Liver (tissue), 7 donors: ENCODE measurements at regions not wholly inside any gene's neighbourhood (a gene's known extent, or its start where the extent isn't known, plus 50 kb on each side); places are given as distances from the start of the nearest gene placed in this dataset.

Source experiments
- DNase-seq: peaks from one replicate; pipeline ENCODE4 v3.0.0-alpha.2; 2017; ENCODE audit warnings: low spot score
- H3K27ac ChIP-seq, 2 donors: one replicate each; pipeline ENCODE4 v1.7.0; 2013; ENCODE audit warnings: inconsistent platforms in 2 of 2, low read length in 2 of 2, control low read depth in 1 of 2, low read depth in 1 of 2, mild to moderate bottlenecking in 1 of 2
- H3K27me3 ChIP-seq, 4 donors: one replicate each; pipeline versions ENCODE4 v1.6.1 to v1.7.0; 2013; ENCODE audit warnings: low read length in 3 of 4, inconsistent platforms in 1 of 4, mild to moderate bottlenecking in 1 of 4, moderate library complexity in 1 of 4; ENCODE audit not compliant: control insufficient read depth in 4 of 4, insufficient read depth in 4 of 4
- H3K36me3 ChIP-seq, 4 donors: one replicate each; pipeline versions ENCODE4 v1.6.1 to v1.7.0; 2013; ENCODE audit warnings: low read length in 3 of 4, mild to moderate bottlenecking in 3 of 4, low read depth in 1 of 4, moderate library complexity in 1 of 4; ENCODE audit not compliant: control insufficient read depth in 4 of 4, insufficient read depth in 3 of 4
- H3K4me1 ChIP-seq, 4 donors: one replicate each; pipeline versions ENCODE4 v1.6.1 to v1.7.0; 2013; ENCODE audit warnings: low read length in 3 of 4, mild to moderate bottlenecking in 3 of 4, moderate library complexity in 1 of 4; ENCODE audit not compliant: control insufficient read depth in 4 of 4, insufficient read depth in 4 of 4
- H3K4me3 ChIP-seq, 3 donors: one replicate each; pipeline versions ENCODE4 v1.6.1 to v1.7.0; 2013; ENCODE audit warnings: low read length in 3 of 3, control low read depth in 1 of 3, low read depth in 1 of 3, mild to moderate bottlenecking in 1 of 3
- H3K9ac ChIP-seq, 2 donors: one replicate each; pipeline ENCODE4 v1.7.0; 2013; ENCODE audit warnings: low read length in 2 of 2, mild to moderate bottlenecking in 2 of 2, moderate library complexity in 2 of 2, control low read depth in 1 of 2, low read depth in 1 of 2
- H3K9me3 ChIP-seq, 4 donors: one replicate each; pipeline versions ENCODE4 v1.6.1 to v1.7.0; 2013; ENCODE audit warnings: low read length in 3 of 4; ENCODE audit not compliant: control insufficient read depth in 4 of 4
- EGR1 ChIP-seq, 2 donors: IDR thresholded peaks; 2 replicates each; pipeline ENCODE4 v1.6.1; 2016 to 2018; ENCODE audit warnings: antibody characterized with exemption in 2 of 2, low read depth in 2 of 2
- FOXA1 ChIP-seq: IDR thresholded peaks from 2 replicates; pipeline ENCODE4 v1.6.1; 2016; ENCODE audit warnings: antibody characterized with exemption
- FOXA2 ChIP-seq: IDR thresholded peaks from 2 replicates; pipeline ENCODE4 v1.6.1; 2016; ENCODE audit warnings: antibody characterized with exemption
- GABPA ChIP-seq, 2 donors: IDR thresholded peaks in 1 of 2; conservative IDR thresholded peaks in 1 of 2; 2 replicates each; pipeline ENCODE4 v1.6.1; 2016; ENCODE audit warnings: antibody characterized with exemption in 2 of 2, mild to moderate bottlenecking in 1 of 2, moderate library complexity in 1 of 2
- HNF4A ChIP-seq, 2 donors: conservative IDR thresholded peaks; 2 replicates each; pipeline ENCODE4 v1.6.1; 2016; ENCODE audit warnings: antibody characterized with exemption in 2 of 2, mild to moderate bottlenecking in 2 of 2
- HNF4G ChIP-seq: IDR thresholded peaks from 2 replicates; pipeline ENCODE4 v1.6.1; 2016; ENCODE audit warnings: antibody characterized with exemption
- JUND ChIP-seq, 2 donors: IDR thresholded peaks; 2 replicates each; pipeline ENCODE4 v1.6.1; 2016; ENCODE audit warnings: antibody characterized with exemption in 2 of 2
- NR2F2 ChIP-seq: IDR thresholded peaks from 2 replicates; pipeline ENCODE4 v1.6.1; 2016; ENCODE audit warnings: antibody characterized with exemption
- RAD21 ChIP-seq, 2 donors: IDR thresholded peaks; 2 replicates each; pipeline ENCODE4 v1.6.1; 2016; ENCODE audit warnings: antibody characterized with exemption in 2 of 2, mild to moderate bottlenecking in 2 of 2
- RXRA ChIP-seq, 2 donors: IDR thresholded peaks; 2 replicates each; pipeline ENCODE4 v1.6.1; 2017 to 2018; ENCODE audit warnings: antibody characterized with exemption in 2 of 2, mild to moderate bottlenecking in 1 of 2
- SP1 ChIP-seq: IDR thresholded peaks from 2 replicates; pipeline ENCODE4 v1.6.1; 2018; ENCODE audit warnings: antibody characterized with exemption, mild to moderate bottlenecking
- YY1 ChIP-seq: IDR thresholded peaks from 2 replicates; pipeline ENCODE4 v1.6.1; 2016; ENCODE audit warnings: antibody characterized with exemption, mild to moderate bottlenecking
- WGBS: extraction: QIAGEN DNeasy Blood & Tissue Kit; methylation state at CpG from one replicate; pipeline ENCODE4 v1.1.7; 2013; 5-methylcytosine and 5-hydroxymethylcytosine counted together
- TF ChIP-seq, protein P1 (sequence below): IDR thresholded peaks from 2 replicates; pipeline ENCODE4 v1.6.1; 2016; ENCODE audit warnings: antibody characterized with exemption
- TF ChIP-seq, protein P2 (sequence below): IDR thresholded peaks from 2 replicates; pipeline ENCODE4 v1.6.1; 2016; ENCODE audit warnings: antibody characterized with exemption
- TF ChIP-seq, protein P3 (sequence below): IDR thresholded peaks from 2 replicates; pipeline ENCODE4 v1.6.1; 2016; ENCODE audit warnings: antibody characterized with exemption
- TF ChIP-seq, protein P4 (sequence below): IDR thresholded peaks from 2 replicates; pipeline ENCODE4 v1.6.1; 2016; ENCODE audit warnings: antibody characterized with exemption, mild to moderate bottlenecking
- donor health status: healthy.
- donor health status: healthy.
- donor health status: healthy.
- donor health status: healthy.

DNA sequence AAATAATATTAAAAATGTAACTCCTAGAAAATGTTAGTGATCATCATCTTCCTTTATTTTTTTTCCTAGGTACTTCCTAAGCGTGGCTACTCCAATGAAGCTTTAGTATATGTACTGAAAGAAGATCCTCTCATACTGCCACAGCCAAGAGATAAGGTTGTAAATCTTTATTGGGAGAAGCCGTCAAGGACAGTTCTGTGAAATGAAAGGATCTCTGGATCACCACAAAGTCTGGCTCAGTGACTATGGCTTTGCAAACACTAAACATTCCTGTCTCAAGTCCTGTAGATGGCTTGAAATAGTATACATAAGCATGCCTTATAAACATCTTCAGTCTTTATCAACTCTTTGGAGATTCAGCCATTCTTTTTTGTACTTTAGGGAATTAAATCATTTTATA is 61.2 kb upstream of the DPH5 start:
- WGBS = 84% methylated on average over 2 of the region's 2 CpGs
- Histone ChIP-seq H3K9ac (no peak overlapping the region), H3K9me3 (no peaks in the 10 kb centered on the region), H3K4me1 (no peaks in the 10 kb centered on the region), H3K36me3 (no peaks in the 10 kb centered on the region), H3K27ac (no peak overlapping the region), H3K27me3 (no peaks in the 10 kb centered on the region), H3K4me3 (no peak overlapping the region)
- TF ChIP-seq FOXA1 = no peak
- TF ChIP-seq RXRA (IDR thresholded peaks at IDR 0.05) = no peak
- no peak for TF ChIP-seq RAD21 (IDR thresholded peaks at IDR 0.05)
- TF ChIP-seq, protein P1, sequence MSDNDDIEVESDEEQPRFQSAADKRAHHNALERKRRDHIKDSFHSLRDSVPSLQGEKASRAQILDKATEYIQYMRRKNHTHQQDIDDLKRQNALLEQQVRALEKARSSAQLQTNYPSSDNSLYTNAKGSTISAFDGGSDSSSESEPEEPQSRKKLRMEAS = no peak
- TF ChIP-seq HNF4A (conservative IDR thresholded peaks at IDR 0.05) = no peak
- no peak for TF ChIP-seq GABPA (IDR thresholded peaks at IDR 0.05 in 1 of 2, conservative IDR thresholded peaks at IDR 0.05 in 1 of 2)
- TF ChIP-seq JUND (IDR thresholded peaks at IDR 0.05) = no peak
- no peak for TF ChIP-seq EGR1 (IDR thresholded peaks at IDR 0.05; ENCODE audit: low read depth in 2 of 2)
- TF ChIP-seq, protein P2, sequence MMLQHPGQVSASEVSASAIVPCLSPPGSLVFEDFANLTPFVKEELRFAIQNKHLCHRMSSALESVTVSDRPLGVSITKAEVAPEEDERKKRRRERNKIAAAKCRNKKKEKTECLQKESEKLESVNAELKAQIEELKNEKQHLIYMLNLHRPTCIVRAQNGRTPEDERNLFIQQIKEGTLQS = no peak
- TF ChIP-seq YY1 = no peak
- no peak for TF ChIP-seq SP1
- TF ChIP-seq FOXA2 = no peak
- no peak for TF ChIP-seq HNF4G
- no peak for TF ChIP-seq NR2F2
- TF ChIP-seq, protein P3, sequence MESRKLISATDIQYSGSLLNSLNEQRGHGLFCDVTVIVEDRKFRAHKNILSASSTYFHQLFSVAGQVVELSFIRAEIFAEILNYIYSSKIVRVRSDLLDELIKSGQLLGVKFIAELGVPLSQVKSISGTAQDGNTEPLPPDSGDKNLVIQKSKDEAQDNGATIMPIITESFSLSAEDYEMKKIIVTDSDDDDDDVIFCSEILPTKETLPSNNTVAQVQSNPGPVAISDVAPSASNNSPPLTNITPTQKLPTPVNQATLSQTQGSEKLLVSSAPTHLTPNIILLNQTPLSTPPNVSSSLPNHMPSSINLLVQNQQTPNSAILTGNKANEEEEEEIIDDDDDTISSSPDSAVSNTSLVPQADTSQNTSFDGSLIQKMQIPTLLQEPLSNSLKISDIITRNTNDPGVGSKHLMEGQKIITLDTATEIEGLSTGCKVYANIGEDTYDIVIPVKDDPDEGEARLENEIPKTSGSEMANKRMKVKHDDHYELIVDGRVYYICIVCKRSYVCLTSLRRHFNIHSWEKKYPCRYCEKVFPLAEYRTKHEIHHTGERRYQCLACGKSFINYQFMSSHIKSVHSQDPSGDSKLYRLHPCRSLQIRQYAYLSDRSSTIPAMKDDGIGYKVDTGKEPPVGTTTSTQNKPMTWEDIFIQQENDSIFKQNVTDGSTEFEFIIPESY = no peak
- TF ChIP-seq, protein P4, sequence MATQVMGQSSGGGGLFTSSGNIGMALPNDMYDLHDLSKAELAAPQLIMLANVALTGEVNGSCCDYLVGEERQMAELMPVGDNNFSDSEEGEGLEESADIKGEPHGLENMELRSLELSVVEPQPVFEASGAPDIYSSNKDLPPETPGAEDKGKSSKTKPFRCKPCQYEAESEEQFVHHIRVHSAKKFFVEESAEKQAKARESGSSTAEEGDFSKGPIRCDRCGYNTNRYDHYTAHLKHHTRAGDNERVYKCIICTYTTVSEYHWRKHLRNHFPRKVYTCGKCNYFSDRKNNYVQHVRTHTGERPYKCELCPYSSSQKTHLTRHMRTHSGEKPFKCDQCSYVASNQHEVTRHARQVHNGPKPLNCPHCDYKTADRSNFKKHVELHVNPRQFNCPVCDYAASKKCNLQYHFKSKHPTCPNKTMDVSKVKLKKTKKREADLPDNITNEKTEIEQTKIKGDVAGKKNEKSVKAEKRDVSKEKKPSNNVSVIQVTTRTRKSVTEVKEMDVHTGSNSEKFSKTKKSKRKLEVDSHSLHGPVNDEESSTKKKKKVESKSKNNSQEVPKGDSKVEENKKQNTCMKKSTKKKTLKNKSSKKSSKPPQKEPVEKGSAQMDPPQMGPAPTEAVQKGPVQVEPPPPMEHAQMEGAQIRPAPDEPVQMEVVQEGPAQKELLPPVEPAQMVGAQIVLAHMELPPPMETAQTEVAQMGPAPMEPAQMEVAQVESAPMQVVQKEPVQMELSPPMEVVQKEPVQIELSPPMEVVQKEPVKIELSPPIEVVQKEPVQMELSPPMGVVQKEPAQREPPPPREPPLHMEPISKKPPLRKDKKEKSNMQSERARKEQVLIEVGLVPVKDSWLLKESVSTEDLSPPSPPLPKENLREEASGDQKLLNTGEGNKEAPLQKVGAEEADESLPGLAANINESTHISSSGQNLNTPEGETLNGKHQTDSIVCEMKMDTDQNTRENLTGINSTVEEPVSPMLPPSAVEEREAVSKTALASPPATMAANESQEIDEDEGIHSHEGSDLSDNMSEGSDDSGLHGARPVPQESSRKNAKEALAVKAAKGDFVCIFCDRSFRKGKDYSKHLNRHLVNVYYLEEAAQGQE = no peak
- DNase-seq = no peak

DNA sequence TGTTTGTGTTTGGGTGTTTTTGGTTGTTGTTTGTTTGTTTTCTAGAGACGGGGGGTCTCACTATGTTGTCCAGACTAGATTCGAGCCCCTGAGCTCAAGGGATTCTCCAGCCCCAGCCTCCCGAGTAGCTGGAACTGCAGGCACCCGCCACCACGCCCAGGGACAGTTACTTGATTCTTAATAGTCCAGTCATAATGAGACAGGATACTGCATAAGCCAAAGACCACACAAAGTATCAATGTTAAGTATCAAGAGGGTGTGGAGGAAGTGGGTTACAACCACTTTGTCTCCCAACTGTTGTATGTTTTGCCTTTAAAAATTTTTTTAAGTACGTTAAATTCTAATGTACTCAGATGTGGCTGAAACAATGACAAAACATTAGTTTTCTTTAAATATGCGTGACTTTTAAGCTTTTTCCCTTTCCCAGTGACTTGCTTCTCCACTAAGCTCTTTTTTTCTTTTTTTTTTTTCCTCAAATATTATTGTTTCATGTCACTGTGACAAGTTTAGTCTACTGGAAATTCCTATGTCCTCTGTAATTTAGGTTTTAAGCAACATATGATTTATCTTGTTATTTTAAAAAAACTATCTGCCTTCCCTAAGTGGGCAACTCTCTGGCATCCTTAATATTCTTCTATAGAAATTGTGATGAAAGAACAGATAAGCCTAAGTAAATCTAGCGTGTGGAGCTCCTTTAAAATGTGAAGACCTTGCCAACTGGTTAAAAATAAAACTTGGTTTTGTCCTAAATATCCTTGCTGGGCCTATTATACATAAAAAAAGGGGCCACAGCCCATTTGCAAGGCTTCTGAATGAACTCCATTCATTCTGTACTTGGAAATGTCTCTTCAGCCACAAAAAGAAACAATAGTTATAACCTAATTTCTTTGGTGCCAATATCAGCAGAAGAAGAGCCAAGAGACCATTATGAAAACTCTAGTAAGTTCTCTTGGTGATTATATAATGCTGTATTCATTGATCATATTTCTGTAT is 56.2 kb upstream of the DPH5 start:
- Histone ChIP-seq H3K27me3 (no peaks in the 10 kb centered on the region), H3K27ac (no peak overlapping the region), H3K4me3 (no peak overlapping the region), H3K4me1 (no peaks in the 10 kb centered on the region), H3K9ac (no peak overlapping the region), H3K9me3 (no peaks in the 10 kb centered on the region), H3K36me3 (no peaks in the 10 kb centered on the region)
- 91% methylated on average over 8 of the region's 8 CpGs for WGBS
- DNase-seq = no peak
- TF ChIP-seq HNF4G = no peak
- TF ChIP-seq GABPA (IDR thresholded peaks at IDR 0.05 in 1 of 2, conservative IDR thresholded peaks at IDR 0.05 in 1 of 2) = no peak
- no peak for TF ChIP-seq HNF4A (conservative IDR thresholded peaks at IDR 0.05)
- TF ChIP-seq NR2F2 = no peak
- TF ChIP-seq, protein P3 = no peak
- TF ChIP-seq YY1 = no peak
- no peak for TF ChIP-seq SP1
- TF ChIP-seq, protein P4 = no peak
- TF ChIP-seq FOXA2 = no peak
- no peak for TF ChIP-seq RXRA (IDR thresholded peaks at IDR 0.05)
- no peak for TF ChIP-seq RAD21 (IDR thresholded peaks at IDR 0.05)
- TF ChIP-seq EGR1 (IDR thresholded peaks at IDR 0.05; ENCODE audit: low read depth in 2 of 2) = no peak
